ENCODE measurements at regions not wholly inside any gene's neighbourhood (a gene's known extent, or its start where the extent isn't known, plus 50 kb on each side); places are given as distances from the start of the nearest gene placed in this dataset.

GRCh38 chr7:130939321-130940095 is 205.5 kb upstream of the KLF14 start:
- TF ChIP-seq POLR2AphosphoS5 (IDR thresholded peaks at IDR 0.05; ENCODE audit: low read depth, low read length) (no peak; the same call in 1 of the 2 replicates), TAF1 (IDR thresholded peaks at IDR 0.05; ENCODE audit: borderline replicate concordance, low read depth, low read length) (no peak)

All from GM12892 (cell line).